Effector memory CD4-positive, alpha-beta T cell (primary cell): ENCODE measurements at regions not wholly inside any gene's neighbourhood (a gene's known extent, or its start where the extent isn't known, plus 50 kb on each side); places are given as distances from the start of the nearest gene placed in this dataset.

Source experiments
- DNase-seq, 3 donors: peaks; one replicate each; pipeline ENCODE4 v3.0.0-alpha.2; 2020
- H3K27ac ChIP-seq: 2 replicates; pipeline ENCODE4 v1.7.0; 2013; ENCODE audit warnings: mild to moderate bottlenecking, low read length, moderate library complexity; ENCODE audit not compliant: insufficient read depth, poor library complexity, severe bottlenecking
- H3K27me3 ChIP-seq: replicated peaks from 2 replicates; pipeline ENCODE4 v1.7.0; 2013; ENCODE audit warnings: mild to moderate bottlenecking, low read length; ENCODE audit not compliant: insufficient read depth, control insufficient read depth, poor library complexity, severe bottlenecking
- H3K36me3 ChIP-seq: 2 replicates; pipeline ENCODE4 v1.7.0; 2013; ENCODE audit warnings: mild to moderate bottlenecking, low read length, moderate library complexity; ENCODE audit not compliant: control insufficient read depth, insufficient read depth
- H3K4me1 ChIP-seq: 2 replicates; pipeline ENCODE4 v1.7.0; 2013; ENCODE audit warnings: low read length, mild to moderate bottlenecking; ENCODE audit not compliant: control insufficient read depth, insufficient read depth, poor library complexity, severe bottlenecking
- H3K4me3 ChIP-seq: 2 replicates; pipeline ENCODE4 v1.7.0; 2013; ENCODE audit warnings: low read length, low read depth, mild to moderate bottlenecking; ENCODE audit not compliant: insufficient read depth, poor library complexity, severe bottlenecking
- H3K9me3 ChIP-seq: 2 replicates; pipeline ENCODE4 v1.7.0; 2013; ENCODE audit warnings: mild to moderate bottlenecking, low read length, moderate library complexity; ENCODE audit not compliant: control insufficient read depth

DNA sequence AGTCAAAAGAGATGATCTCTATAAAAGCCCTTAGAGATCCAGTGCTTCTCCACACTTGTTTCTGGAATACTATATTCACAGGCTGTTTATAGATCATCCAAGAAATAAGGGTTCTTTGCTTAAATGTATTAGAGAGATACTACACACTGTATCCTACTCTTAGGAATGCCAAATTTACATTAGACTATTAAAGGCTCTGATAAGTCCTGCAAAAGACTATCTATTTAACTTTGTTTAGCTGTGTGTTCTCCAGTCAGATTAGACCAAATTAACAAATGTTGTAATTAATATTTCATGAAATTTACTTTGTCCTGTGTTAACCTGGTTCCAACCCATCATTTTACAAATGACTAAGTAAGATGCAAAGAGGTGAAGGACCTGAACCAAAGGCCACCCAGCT, 260.5 kb upstream of the ZIC3 start:
- Histone ChIP-seq H3K9me3 (no peaks in the 10 kb centered on the region), H3K27ac (no peak overlapping the region)
- no peak for DNase-seq

DNA sequence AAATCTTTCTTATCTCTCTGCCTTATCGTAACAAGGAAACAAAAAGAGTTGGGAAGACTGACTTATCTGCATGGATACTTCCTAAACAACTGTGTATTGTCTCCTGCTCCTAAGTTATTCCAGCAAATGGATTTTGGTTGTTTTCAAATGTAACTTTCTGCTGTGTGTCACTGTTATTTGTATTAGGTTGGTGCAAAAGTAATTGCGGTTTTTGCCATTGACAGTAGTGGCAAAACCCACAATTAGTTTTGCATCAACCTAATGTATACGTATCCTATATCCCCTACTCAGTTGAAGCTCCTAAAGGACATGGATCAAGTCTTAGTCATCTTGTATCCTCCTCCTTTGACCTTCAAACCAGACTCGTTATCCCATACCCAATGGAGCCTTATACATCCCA, 263.4 kb upstream of the GPR101 start:
- Histone ChIP-seq H3K4me3 (no peak overlapping the region), H3K27ac (no peak overlapping the region), H3K36me3 (no peaks in the 10 kb centered on the region), H3K9me3 (no peaks in the 10 kb centered on the region), H3K27me3 (no peaks in the 10 kb centered on the region), H3K4me1 (no peaks in the 10 kb centered on the region)
- DNase-seq, result no peak

More for the DNA sequence above, 260.5 kb upstream of the ZIC3 start:
- Histone ChIP-seq H3K36me3 (no peaks in the 10 kb centered on the region), H3K4me3 (no peak overlapping the region), H3K27me3 (no peaks in the 10 kb centered on the region), H3K4me1 (no peaks in the 10 kb centered on the region)

DNA sequence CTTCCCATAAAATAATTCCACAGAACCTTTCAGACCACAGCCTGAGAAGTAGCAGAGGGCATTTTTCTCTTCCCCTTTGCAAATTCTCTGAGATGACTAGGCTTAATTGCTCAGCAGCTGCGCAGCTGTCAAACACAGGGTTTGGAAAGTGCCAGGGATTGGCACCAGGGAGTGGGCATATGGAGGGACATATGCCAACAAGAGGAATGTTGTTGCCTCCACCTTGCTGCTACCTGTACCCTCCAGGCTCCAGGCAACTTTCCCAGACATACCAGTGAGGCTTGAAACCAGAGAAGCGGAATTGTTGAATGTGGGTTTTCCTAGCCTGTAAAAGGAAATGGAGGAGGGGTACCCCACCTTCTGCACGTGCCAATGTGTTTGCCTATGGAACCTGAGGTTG, 256.2 kb upstream of the GPR101 start:
- Histone ChIP-seq H3K4me1 (no peaks in the 10 kb centered on the region), H3K4me3 (no peak overlapping the region), H3K9me3 (no peaks in the 10 kb centered on the region), H3K27ac (no peak overlapping the region), H3K36me3 (no peaks in the 10 kb centered on the region), H3K27me3 (no peaks in the 10 kb centered on the region)
- DNase-seq, result no peak

DNA sequence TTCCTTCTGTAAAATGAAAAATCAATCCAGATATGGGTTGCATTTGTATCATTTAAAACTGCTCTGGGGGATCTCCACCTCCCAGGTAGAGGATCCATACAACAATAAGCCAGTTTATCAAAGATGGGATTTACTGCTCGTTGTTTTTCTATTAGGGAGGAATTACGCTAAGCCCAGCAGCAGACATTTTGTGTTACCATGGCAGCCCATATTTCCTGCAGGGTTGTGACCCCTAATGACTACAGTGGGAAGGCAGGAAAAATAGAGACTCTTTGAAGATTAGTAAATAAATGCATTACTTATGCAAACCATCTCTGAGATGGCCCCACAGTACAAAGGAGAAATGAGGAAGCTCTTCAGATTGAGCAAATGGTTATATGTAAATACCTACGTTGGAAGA, 253.4 kb upstream of the GPR101 start:
- no peaks in the 10 kb centered on the region for H3K9me3 ChIP-seq
- no peak overlapping the region for H3K27ac ChIP-seq
- H3K4me3 ChIP-seq, result no peak overlapping the region
- no peaks in the 10 kb centered on the region for H3K4me1 ChIP-seq
- H3K27me3 ChIP-seq, result no peaks in the 10 kb centered on the region
- no peaks in the 10 kb centered on the region for H3K36me3 ChIP-seq
- DNase-seq, result no peak

- H3K27ac ChIP-seq, result no peak overlapping the region
- no peaks in the 10 kb centered on the region for H3K9me3 ChIP-seq
- H3K4me1 ChIP-seq, result no peaks in the 10 kb centered on the region
- H3K27me3 ChIP-seq, result no peaks in the 10 kb centered on the region
- H3K4me3 ChIP-seq, result no peak overlapping the region
- no peak for DNase-seq
- H3K36me3 ChIP-seq, result no peaks in the 10 kb centered on the region
Observed at GRCh38 chrX:137286423-137286822, 252.6 kb upstream of the GPR101 start.

- Histone ChIP-seq H3K9me3 (no peaks in the 10 kb centered on the region), H3K36me3 (no peaks in the 10 kb centered on the region), H3K4me1 (no peaks in the 10 kb centered on the region), H3K27ac (no peak overlapping the region), H3K27me3 (no peaks in the 10 kb centered on the region), H3K4me3 (no peak overlapping the region)
- DNase-seq, result no peak
Observed at GRCh38 chrX:137278825-137279224, 245.0 kb upstream of the GPR101 start.

- no peaks in the 10 kb centered on the region for H3K4me1 ChIP-seq
- no peaks in the 10 kb centered on the region for H3K9me3 ChIP-seq
- no peaks in the 10 kb centered on the region for H3K27me3 ChIP-seq
- no peak for DNase-seq
- H3K36me3 ChIP-seq, result no peaks in the 10 kb centered on the region
- H3K27ac ChIP-seq, result no peak overlapping the region
- no peak overlapping the region for H3K4me3 ChIP-seq
Observed at GRCh38 chrX:137263374-137263773, 229.6 kb upstream of the GPR101 start.

- Histone ChIP-seq H3K36me3 (no peaks in the 10 kb centered on the region), H3K27me3 (no peaks in the 10 kb centered on the region), H3K27ac (no peak overlapping the region), H3K4me3 (no peak overlapping the region), H3K4me1 (no peaks in the 10 kb centered on the region), H3K9me3 (no peaks in the 10 kb centered on the region)
- no peak for DNase-seq
Observed at GRCh38 chrX:137245183-137245582, 211.4 kb upstream of the GPR101 start.

- H3K9me3 ChIP-seq, result no peaks in the 10 kb centered on the region
- H3K4me3 ChIP-seq, result no peak overlapping the region
Observed at GRCh38 chrX:137236837-137237236, 203.0 kb upstream of the GPR101 start.

DNA sequence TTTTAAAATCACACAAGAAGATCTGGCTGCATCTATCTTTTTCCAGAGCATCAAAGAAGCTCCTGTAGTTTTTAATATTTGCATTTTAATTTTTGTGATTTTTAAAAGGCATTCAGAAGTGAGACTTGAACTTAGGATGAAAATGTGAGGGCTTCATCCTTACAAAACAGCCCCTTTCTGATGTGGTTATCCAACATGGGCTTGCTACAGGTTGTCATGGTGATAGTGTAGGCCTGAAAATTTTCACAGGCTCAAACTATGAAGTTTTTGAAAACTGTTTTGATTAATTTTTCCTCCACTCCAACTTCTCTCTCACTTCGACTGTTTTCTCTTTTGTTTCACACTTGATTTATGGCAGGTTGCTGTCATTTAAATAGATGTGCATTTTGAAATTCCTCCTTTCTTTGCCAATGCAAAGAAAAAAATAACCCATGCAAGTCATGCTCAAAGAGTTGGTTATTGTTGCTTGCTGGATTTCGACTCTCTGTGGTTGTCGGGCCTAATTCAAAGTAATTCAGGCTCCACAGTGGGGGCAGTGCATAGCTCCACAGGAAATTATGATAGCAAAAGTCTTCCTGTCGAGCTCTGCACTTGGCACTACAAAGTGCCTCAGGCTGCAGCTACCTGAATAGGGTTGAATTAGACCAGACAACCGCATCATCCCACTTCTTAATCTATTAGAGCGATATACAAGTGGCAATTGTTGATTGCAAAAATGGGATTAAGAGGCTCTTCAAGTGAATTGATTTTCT, 201.0 kb upstream of the GPR101 start:
- no peaks in the 10 kb centered on the region for H3K36me3 ChIP-seq
- H3K9me3 ChIP-seq, result no peaks in the 10 kb centered on the region
- no peaks in the 10 kb centered on the region for H3K4me1 ChIP-seq
- no peak overlapping the region for H3K27ac ChIP-seq
- no peaks in the 10 kb centered on the region for H3K27me3 ChIP-seq
- no peak overlapping the region for H3K4me3 ChIP-seq
- no peak for DNase-seq

More at GRCh38 chrX:137236837-137237236, 203.0 kb upstream of the GPR101 start:
- H3K36me3 ChIP-seq, result no peaks in the 10 kb centered on the region
- H3K27ac ChIP-seq, result no peak overlapping the region
- no peaks in the 10 kb centered on the region for H3K4me1 ChIP-seq
- no peaks in the 10 kb centered on the region for H3K27me3 ChIP-seq
- DNase-seq, result no peak
